NCI-H2081 treated with DMSO at 0.1 percent for 48 hours (cell line): ENCODE measurements at regions not wholly inside any gene's neighbourhood (a gene's known extent, or its start where the extent isn't known, plus 50 kb on each side); places are given as distances from the start of the nearest gene placed in this dataset.

ENCODE experiments used
- DNase-seq: peaks from one replicate; lab custom pipeline; 2025; lab: John Stamatoyannopoulos, UW

GRCh38 chr14:26395726-26396125 lies 202.1 kb downstream of the NOVA1 start:
- DNase-seq = no peak

- DNase-seq = peak; percentile 97
Measured at GRCh38 chr14:26394150-26394810, 203.6 kb downstream of the NOVA1 start.

- no peak for DNase-seq
Measured at GRCh38 chr14:26392498-26392897, 205.3 kb downstream of the NOVA1 start.

GRCh38 chr14:26389646-26390508 lies 208.0 kb downstream of the NOVA1 start:
- no peak for DNase-seq

- DNase-seq = no peak
Measured at GRCh38 chr14:26385310-26385709, 212.5 kb downstream of the NOVA1 start.

GRCh38 chr14:26382901-26383685 lies 214.7 kb downstream of the NOVA1 start:
- DNase-seq = no peak

GRCh38 chr14:26381405-26381804 lies 216.4 kb downstream of the NOVA1 start:
- no peak for DNase-seq

GRCh38 chr14:26380637-26381036 lies 217.2 kb downstream of the NOVA1 start:
- no peak for DNase-seq

- no peak for DNase-seq
Measured at GRCh38 chr14:26379951-26380350, 217.9 kb downstream of the NOVA1 start.

GRCh38 chr14:26377150-26377549 lies 220.7 kb downstream of the NOVA1 start:
- DNase-seq = no peak

GRCh38 chr14:26370115-26370514 lies 227.7 kb downstream of the NOVA1 start:
- no peak for DNase-seq

- DNase-seq = no peak
Measured at GRCh38 chr14:26363689-26364088, 234.1 kb downstream of the NOVA1 start.

GRCh38 chr14:26344596-26344995 lies 253.2 kb downstream of the NOVA1 start:
- no peak for DNase-seq

- no peak for DNase-seq
Measured at GRCh38 chr14:26339381-26339780, 258.5 kb downstream of the NOVA1 start.

- DNase-seq = no peak
Measured at GRCh38 chr14:26338231-26338630, 259.6 kb downstream of the NOVA1 start.

GRCh38 chr14:26334288-26334687 lies 263.5 kb downstream of the NOVA1 start:
- DNase-seq = no peak

- DNase-seq = no peak
Measured at GRCh38 chr14:26332966-26333365, 264.9 kb downstream of the NOVA1 start.

GRCh38 chr14:26330982-26331381 lies 266.9 kb downstream of the NOVA1 start:
- DNase-seq = no peak

GRCh38 chr14:26328791-26329190 lies 269.0 kb downstream of the NOVA1 start:
- DNase-seq = no peak

GRCh38 chr14:26323869-26324268 lies 274.0 kb downstream of the NOVA1 start:
- DNase-seq = no peak

GRCh38 chr14:26320886-26321285 lies 276.9 kb downstream of the NOVA1 start:
- no peak for DNase-seq

- DNase-seq = no peak
Measured at GRCh38 chr14:26319139-26319864, 278.5 kb downstream of the NOVA1 start.
